IPS-NIHi7 (cell line): ENCODE measurements at regions not wholly inside any gene's neighbourhood (a gene's known extent, or its start where the extent isn't known, plus 50 kb on each side); places are given as distances from the start of the nearest gene placed in this dataset.
A peak's percentile ranks its signal among the peaks of the same experiment; 100 is the strongest.
"Not testable (repeated sequence)": the region's sequence is repeated elsewhere in the genome, so short reads cannot be mapped to it uniquely, and the experiment has no call there.

Source experiments
- DNase-seq: peaks from one replicate; pipeline ENCODE4 v3.0.0; 2012; ENCODE audit warnings: mixed read lengths; ENCODE audit errors: extremely low spot score

DNA sequence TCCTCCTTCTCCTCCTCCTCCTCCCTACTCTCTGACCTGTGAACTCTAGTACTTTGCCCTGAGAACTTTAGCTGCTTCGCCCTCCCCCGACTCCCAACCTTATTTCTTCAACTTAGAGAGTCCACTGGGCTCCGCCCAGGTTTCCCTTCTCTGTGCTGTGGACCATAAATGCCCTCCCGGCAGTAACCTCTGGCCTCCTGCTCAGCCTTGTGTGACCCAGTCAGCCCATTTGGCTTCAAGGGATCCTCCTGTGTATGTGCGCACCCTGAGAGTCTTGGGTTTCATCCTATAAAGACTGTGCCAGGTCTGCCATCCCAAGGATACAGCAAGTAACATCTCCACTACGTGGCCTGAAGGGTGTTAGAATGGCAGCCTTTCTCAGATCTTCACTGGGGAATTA is 275.6 kb upstream of the C16orf82 start:
- no peak for DNase-seq

- DNase-seq: peak; percentile 28
Observed at GRCh38 chr16:26795184-26795583, 271.5 kb upstream of the C16orf82 start.

- DNase-seq: no peak
Observed at GRCh38 chr16:26801628-26802027, 265.1 kb upstream of the C16orf82 start.

DNA sequence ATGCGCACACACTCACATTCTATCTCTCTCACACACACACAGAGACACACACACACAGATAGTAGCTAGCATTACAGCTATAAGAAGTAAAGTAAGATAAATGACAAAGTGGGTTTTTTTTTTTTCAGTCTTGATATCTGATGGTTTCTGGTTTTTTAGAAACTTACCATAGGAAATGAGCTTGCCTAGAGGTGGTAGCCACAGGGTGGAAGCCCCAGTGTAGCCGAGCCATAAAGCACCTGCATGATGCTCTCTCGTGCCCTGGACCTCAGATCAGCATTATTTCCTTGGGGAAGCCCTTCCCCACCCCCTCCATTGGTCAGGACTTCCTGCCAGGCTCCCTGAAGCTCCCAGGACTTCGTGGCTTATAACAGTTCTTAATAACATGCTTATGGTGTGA is 264.3 kb upstream of the C16orf82 start:
- no peak for DNase-seq

DNA sequence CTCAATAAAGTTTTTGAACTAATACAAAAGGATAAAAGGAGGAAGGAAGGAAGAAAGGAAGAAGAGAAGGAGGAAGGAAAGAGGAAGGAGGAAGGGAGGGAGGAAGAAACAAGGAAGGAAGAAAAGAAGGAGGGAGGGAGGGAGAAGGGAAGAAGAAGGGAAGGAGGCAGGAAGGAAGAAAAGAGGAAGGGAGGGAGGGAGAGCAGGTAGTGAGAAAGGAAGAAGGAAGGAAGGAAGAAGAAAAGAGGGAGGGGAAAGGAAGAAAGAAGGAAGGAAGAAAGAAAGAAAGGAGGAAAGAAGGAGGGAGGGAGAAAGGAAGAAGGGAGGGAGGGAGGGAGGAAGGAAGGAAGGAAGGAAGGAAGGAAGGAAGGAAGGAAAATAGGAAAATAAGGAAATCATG is 263.8 kb upstream of the C16orf82 start:
- no peak for DNase-seq

DNA sequence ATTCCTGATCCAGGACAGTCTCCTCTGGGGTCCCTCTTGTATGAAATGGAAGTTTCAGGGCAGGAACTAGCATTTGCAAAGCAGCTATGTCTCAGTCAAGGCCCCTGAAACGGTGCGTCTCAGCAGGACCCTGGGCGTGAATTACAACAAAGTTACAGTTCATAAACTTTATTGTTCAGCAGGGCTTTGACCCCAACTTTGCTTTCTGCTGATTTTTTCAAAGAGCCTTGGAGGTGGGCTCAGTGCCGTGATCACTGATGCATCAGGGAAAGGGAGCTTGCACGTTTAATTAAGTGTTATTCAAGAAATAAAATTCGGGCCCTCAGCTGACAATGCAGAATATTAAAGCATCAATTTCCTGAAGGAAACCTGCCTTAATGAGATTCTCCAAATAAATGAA is 260.1 kb upstream of the C16orf82 start:
- no peak for DNase-seq

- DNase-seq: no peak
Observed at GRCh38 chr16:26809461-26809860, 257.3 kb upstream of the C16orf82 start.

GRCh38 chr16:26816266-26816665 is 250.5 kb upstream of the C16orf82 start:
- no peak for DNase-seq

- no peak for DNase-seq
Observed at GRCh38 chr16:26816885-26817571, 249.7 kb upstream of the C16orf82 start.

DNA sequence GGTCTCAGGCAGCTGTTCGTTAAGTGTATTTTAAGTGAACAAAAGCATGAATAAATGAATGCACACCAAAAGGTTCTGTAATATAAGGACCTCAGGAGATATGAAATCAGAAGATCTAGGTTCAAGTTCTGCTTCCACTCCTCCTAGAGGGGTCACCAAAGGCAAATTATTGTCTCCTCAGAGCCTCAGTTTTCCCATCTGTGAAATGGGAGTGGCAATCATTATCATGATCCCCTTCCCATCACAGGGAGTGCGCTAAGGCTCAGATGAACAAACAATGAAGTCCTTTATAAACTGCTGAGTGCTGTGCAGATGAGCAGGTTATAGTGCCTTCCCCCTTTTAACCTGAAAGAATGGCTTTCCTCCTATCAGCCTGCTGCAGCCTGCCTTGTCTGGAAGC is 248.3 kb upstream of the C16orf82 start:
- DNase-seq: no peak

GRCh38 chr16:26824469-26824868 is 242.3 kb upstream of the C16orf82 start:
- no peak for DNase-seq

- no peak for DNase-seq
Observed at GRCh38 chr16:26826500-26826899, 240.2 kb upstream of the C16orf82 start.

DNA sequence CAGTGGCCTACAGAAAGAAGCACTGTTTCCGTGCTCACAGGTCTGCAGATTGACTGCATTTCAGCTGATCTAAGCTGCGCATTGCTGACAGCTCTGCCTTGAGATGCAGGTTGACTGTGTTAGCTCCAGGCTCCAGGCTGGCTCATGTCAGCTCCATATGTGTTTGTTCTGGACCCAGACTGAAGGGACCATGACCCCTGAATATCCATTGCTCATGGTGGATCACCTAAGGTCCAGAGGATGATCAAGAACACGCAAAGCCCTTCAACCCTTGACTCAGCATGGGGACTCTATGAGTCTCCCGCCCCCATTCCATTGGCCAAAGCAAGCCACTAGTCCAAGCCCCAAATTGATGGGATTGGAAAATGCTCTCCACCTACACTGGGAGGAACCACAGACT is 239.3 kb upstream of the C16orf82 start:
- no peak for DNase-seq

GRCh38 chr16:26830428-26831127 is 236.1 kb upstream of the C16orf82 start:
- no peak for DNase-seq

GRCh38 chr16:26836114-26836513 is 230.6 kb upstream of the C16orf82 start:
- not testable (repeated sequence) for DNase-seq

DNA sequence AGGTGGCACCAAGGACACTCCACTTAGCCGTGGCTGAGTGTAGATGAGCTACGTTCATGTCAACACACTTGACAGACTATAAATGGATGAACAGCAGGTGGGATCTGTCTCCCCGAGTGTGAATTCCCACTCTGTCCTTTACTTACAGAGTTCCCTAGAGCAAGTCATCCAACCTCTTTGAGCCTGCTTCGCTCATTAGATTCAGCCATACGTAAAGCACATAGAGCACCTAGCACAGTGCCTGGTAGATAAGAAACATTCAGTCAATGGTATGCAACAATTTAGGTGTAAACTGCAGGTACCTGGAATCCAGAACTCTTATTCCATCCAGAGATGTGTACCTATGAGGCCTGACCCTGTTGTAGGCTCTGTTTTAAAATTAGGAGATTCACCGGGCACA is 227.8 kb upstream of the C16orf82 start:
- no peak for DNase-seq

DNA sequence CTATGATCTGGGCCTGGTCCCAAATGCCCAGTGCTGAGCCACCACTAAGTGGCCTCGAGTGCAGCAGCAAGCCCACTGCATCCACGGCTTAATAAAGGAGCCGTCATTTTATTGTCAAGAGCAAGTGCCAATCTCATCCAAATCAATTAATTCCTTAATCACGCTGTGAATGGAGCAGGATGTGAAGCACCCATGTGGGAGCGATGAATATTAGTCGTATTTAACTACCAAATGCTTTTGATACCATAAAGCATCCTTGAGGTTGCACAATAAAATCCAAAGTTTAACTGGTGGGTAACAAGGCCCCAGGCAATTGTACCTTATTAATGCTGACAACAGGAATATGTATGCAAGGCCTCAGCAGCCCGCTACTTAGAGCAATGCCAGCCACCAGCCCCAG is 226.0 kb upstream of the C16orf82 start:
- DNase-seq: no peak

GRCh38 chr16:26856271-26856670 is 210.5 kb upstream of the C16orf82 start:
- no peak for DNase-seq

DNA sequence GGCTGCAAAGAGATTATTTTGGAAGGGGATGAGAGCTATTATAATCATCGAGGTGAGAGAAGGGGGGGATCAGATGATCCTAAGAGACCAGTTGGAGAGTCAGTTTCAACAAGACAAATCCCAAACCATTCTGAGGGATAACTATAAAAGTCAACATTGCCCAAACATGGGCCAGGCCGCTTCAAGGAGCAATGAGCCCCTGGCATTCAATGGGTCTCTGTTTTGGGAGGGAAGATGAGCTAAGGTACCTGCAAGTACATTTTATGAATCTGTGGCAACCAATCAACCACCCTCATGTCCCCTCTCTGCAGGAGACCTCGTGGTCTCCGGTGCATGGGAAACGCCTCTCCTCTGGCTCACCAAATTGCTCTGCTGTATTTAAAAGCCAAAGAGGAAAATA is 209.9 kb upstream of the C16orf82 start:
- no peak for DNase-seq

- no peak for DNase-seq
Observed at GRCh38 chr16:26857371-26857770, 209.4 kb upstream of the C16orf82 start.

DNA sequence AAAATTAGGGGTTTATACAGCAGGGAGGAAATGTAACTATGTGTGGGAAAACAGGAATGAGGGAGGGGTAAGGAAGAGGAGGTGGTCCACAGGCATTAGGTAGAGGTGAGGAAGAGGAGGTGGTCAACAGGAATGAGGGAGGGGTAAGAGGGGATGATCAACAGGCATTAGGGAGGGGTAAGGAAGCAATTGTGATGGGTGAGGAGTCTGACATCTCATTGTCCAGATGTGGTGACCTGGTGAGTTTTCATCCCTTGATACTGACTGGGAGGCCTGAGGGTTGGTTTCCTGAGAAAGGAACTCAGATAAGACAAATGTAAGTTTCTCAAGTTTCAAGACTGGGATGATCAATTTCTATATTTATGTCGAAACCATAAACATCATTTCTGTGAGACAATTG is 206.2 kb upstream of the C16orf82 start:
- no peak for DNase-seq

GRCh38 chr16:26863931-26864330 is 202.8 kb upstream of the C16orf82 start:
- DNase-seq: no peak

GRCh38 chr16:26874318-26874717 is 192.4 kb upstream of the C16orf82 start:
- DNase-seq: not testable (repeated sequence)

DNA sequence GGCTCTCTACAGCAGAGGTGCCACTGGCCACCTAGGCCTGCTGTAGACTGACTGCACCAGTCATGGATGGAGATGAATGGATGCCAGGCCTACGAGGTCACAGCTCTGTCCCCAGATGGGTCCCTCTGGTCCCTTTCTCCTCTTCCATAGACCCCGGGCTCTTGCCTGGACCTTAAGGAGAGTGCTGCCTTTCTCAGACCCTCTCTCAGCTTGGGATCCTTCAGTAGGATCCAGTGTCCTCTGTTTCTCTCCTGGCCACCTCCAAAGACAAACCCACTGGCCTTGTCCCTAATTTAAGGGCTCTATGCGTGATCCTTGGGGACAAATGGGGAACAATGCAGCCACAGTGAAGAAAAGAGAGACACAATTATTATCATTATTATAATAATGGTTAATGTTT is 189.3 kb upstream of the C16orf82 start:
- DNase-seq: no peak
